HCT116 (cell line): ENCODE measurements at regions not wholly inside any gene's neighbourhood (a gene's known extent, or its start where the extent isn't known, plus 50 kb on each side); places are given as distances from the start of the nearest gene placed in this dataset.

Experiments used
- ATF3 ChIP-seq: IDR thresholded peaks from 2 replicates; pipeline ENCODE4 v1.6.1; 2012
- EZH2 ChIP-seq: fragments of 200-600 bp; sonication (generic); IDR thresholded peaks from 2 replicates; pipeline ENCODE4 v1.6.1; 2017; ENCODE audit warnings: antibody characterized with exemption, mixed run types
- POLR2A ChIP-seq: IDR thresholded peaks from 2 replicates; pipeline ENCODE4 v1.7.0; 2011; ENCODE audit warnings: borderline replicate concordance; ENCODE audit not compliant: insufficient read depth, insufficient read length; ENCODE audit errors: extremely low read depth
- POLR2AphosphoS5 ChIP-seq: IDR thresholded peaks from 2 replicates; pipeline ENCODE4 v1.6.1; 2011; ENCODE audit warnings: mild to moderate bottlenecking, low read depth, low read length, moderate library complexity
- RAD21 ChIP-seq: IDR thresholded peaks from 2 replicates; pipeline ENCODE4 v1.6.1; 2012; ENCODE audit warnings: low read depth, mild to moderate bottlenecking
- SIN3A ChIP-seq: IDR thresholded peaks from 2 replicates; pipeline ENCODE4 v1.6.1; 2012; ENCODE audit warnings: low read depth
- YY1 ChIP-seq: IDR thresholded peaks from 2 replicates; pipeline ENCODE4 v1.6.1; 2011; ENCODE audit warnings: low read length, low read depth, moderate library complexity, mild to moderate bottlenecking; ENCODE audit not compliant: insufficient replicate concordance; ENCODE audit errors: extremely low read depth
- ZNF274 ChIP-seq: fragments of 200-500 bp; sonication (Bioruptor generic); IDR thresholded peaks from 2 replicates; pipeline ENCODE4 v1.6.1; 2014; ENCODE audit warnings: mild to moderate bottlenecking, low read depth, low read length, inconsistent platforms
- TF ChIP-seq, protein P1 (sequence below): IDR thresholded peaks from 2 replicates; pipeline ENCODE4 v1.6.1; 2011; ENCODE audit warnings: mild to moderate bottlenecking, low read length, moderate library complexity; ENCODE audit not compliant: insufficient replicate concordance; ENCODE audit errors: extremely low read depth

- TF ChIP-seq SIN3A (no peak), YY1 (no peak), ZNF274 (no peak), RAD21 (no peak), POLR2AphosphoS5 (no peak), POLR2A (no peak), EZH2 (no peak), ATF3 (no peak)
- TF ChIP-seq, protein P1, sequence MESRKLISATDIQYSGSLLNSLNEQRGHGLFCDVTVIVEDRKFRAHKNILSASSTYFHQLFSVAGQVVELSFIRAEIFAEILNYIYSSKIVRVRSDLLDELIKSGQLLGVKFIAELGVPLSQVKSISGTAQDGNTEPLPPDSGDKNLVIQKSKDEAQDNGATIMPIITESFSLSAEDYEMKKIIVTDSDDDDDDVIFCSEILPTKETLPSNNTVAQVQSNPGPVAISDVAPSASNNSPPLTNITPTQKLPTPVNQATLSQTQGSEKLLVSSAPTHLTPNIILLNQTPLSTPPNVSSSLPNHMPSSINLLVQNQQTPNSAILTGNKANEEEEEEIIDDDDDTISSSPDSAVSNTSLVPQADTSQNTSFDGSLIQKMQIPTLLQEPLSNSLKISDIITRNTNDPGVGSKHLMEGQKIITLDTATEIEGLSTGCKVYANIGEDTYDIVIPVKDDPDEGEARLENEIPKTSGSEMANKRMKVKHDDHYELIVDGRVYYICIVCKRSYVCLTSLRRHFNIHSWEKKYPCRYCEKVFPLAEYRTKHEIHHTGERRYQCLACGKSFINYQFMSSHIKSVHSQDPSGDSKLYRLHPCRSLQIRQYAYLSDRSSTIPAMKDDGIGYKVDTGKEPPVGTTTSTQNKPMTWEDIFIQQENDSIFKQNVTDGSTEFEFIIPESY, result no peak
These were observed 638.2 kb upstream of the LRRTM1 start for GRCh38 chr2:80942766-80943165.
